T-helper 2 cell treated with Interferon-gamma antibody and Interleukin-4, amounts not matched to agents 100 ng/mL and 5 ng/mL, for 36 hours (primary cell): ENCODE measurements at regions not wholly inside any gene's neighbourhood (a gene's known extent, or its start where the extent isn't known, plus 50 kb on each side); places are given as distances from the start of the nearest gene placed in this dataset.

Source experiments
- intact Hi-C: fragments of 100-400 bp; cut with micrococcal nuclease; formaldehyde crosslinking; loops from one replicate; pipeline ENCODE4 v1.15.1; 2023

DNA sequence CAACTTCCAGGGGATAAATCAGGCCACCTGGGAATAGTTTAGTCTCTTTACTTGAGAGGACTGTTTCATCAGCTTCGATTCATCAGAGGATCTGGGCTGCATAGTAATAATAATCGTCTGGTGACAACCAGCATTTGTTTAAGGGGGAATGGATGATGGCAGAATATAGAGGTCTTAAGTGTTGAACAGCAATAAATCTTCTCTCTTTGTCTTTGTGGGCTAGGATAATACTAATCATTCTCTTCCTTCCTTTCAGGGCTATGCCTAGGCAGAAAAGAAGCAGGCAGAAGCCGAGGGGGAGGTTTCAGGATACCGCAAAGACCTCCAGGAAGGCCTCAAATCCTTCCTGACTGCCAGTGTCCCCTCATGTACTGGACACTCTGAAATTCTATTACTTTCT lies 150.4 kb upstream of the GAREM1 start:
- intact Hi-C loops: no loop called here

GRCh38 chr18:32618546-32618945 lies 147.9 kb upstream of the GAREM1 start:
- intact Hi-C loops: no loop called here

DNA sequence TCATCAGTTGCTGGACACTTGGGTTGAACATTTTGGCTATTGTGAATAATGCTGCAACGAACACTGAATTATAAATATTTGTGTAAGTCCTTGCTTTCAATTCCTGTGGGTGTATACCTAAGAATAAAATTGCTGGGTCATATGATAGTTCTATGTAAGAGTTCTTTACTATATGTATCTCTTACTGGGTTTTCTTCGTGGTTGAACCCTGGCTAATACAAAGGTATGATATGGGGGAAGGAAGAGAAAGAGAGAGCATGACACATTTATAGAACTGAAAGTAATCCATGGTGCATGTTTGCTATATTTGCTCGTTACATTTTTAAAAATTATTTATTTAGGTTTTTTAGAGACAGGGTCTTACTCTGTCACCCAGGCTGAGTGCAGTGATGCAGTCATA lies 143.1 kb upstream of the GAREM1 start:
- intact Hi-C loops: no loop called here

- intact Hi-C loops: no loop called here
Measured at GRCh38 chr18:32612651-32613050, 142.0 kb upstream of the GAREM1 start.

DNA sequence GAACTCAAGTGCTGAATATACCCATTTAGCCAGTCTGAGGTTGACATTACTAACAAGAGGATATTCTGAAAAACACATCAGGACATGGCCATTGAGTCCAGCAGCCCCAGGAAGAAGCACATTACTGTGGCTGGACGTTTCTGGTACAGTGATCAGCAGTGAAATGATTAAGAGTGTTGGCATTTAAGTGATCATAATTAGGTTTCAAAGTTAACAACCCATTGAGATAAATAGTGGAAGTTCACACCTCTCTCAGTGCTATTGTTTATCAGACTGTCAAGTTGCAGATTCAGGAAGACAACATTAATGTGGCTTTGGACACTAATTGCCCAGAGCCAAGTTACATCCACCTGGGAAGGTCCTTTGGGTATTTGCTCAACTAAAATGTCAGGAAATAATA lies 139.5 kb upstream of the GAREM1 start:
- intact Hi-C loops: no loop called here

- intact Hi-C loops: no loop called here
Measured at GRCh38 chr18:32607816-32608215, 137.1 kb upstream of the GAREM1 start.

DNA sequence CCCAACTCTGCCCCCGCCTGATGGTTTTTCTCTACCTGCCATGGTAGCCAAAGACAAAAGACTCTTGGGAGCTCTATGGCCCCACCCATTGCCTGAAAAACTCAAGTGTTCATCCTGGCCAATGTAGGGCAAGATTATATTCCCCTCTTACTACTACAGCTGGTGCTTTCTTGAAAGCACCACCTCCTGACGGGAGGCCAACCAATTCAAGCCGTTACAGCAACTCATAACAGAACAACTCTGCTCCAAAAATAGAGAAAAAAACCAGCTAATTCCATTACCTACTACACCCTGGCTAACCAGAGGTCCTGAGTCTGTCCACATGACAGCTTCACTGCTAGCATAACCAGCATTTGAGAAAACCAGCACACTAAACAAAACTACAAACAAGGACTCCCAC lies 127.5 kb upstream of the GAREM1 start:
- intact Hi-C loops: no loop called here

DNA sequence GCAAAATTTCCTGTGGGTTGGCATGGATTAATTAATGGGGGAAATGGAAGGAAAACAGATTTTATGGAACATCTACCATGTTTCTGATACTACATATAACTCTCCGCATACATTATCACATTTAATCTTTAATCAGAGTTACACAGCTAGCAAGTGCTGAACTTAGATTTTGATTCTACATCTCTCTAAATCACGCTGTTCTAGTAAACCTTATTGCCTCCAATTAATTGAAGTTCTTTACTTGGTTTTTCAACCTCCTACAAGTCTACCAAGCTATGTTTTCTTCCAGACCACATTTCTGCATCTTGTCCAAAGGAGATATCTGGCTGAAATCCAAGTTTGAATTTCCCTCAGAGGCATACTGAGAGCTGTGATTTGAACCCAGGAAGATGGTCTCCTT lies 125.8 kb upstream of the GAREM1 start:
- intact Hi-C loops: no loop called here

- intact Hi-C loops: no loop called here
Measured at GRCh38 chr18:32595832-32596231, 125.2 kb upstream of the GAREM1 start.

DNA sequence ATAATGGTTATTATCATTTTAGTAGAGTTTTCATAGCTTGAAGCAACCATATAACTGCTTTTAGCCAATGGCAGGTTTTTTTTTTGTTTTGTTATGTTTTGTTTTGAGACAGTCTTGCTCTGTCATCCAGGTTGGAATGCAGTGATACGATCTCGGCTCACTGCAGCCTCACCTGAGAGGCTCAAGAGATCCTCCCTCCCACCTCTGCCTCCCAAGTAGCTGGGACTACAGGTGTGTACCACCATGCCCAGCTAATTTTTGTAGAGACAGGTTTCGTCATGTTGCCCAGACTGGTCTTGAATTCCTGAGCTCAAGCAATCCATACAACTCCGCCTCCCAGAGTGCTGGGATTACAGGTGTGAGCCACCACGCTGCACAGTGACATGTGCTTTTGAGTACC lies 117.5 kb upstream of the GAREM1 start:
- intact Hi-C loops: no loop called here

GRCh38 chr18:32583431-32583830 lies 112.7 kb upstream of the GAREM1 start:
- intact Hi-C loops: no loop called here

DNA sequence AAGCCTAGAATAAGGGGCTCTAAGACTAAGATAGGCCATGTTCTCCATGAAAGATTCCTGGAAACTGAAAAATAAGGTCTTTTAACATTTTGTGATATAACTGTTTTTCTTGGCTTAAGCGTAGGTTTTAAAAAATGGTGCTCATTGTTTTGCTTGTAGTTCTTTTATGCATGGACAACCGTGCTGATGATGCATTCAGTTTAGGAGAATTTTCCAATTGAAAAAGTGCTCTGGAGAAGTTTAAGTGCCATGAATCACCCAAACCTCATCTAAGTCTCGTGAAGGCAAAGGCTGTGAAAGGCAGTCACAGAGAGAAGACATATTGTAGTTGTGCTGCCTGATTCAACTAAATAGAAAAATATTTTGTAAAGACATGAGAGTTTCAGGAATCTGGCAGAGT lies 111.8 kb upstream of the GAREM1 start:
- intact Hi-C loops: no loop called here

- intact Hi-C loops: no loop called here
Measured at GRCh38 chr18:32577561-32577960, 106.9 kb upstream of the GAREM1 start.

- intact Hi-C loops: no loop called here
Measured at GRCh38 chr18:32576296-32576916, 105.7 kb upstream of the GAREM1 start.

DNA sequence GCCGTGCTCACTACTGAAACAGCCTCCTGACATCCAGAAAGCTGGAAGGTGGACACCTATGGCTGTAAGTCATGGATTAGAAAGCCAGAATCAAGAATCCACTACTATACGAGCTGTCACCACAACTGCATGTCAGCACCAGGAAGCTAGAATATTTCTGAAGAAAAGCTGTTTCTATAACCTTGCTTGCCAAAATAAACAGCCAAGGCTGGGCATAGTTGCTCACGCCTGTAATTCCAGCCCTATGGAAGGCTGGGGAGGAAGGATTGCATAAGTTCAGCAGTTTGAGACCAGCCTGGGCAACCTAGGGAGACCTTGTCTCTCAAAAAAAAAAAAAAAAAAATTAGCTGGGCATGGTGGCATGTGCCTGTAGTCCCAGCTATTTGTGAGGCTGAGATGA lies 96.3 kb upstream of the GAREM1 start:
- intact Hi-C loops: no loop called here

DNA sequence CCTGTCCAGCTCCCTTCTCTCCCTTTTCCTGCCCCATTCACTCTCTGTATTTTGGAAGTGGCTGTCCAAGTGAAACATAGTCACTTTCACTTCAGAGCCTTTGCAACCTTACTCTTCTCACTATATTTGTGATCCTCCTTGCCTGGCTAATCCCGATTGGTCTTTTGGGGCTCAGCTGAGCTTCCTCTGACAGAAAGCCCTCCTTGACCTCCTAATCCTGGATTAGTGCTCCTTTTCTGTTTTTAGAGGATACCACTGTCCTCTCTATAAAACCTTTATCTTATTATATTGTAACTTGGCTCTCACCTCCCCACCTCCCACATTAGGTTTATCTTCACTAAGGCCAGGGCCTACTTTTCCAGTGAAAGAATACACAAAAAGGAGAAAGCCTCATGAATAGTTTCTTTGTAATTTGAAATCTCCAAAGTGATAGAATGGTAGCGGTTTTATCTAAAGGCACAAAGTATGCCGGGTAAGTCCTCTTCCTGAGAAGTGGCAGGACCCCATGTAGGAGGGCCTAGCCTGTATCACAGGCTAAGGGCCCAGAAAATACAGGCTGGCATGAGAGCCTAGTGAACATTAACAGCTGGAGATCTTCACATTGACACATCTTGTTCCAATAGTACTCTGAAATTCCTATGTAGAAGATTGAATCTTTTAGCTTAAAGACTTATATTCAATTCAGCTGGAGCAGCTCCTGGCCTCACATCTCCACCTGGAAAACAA lies 83.1 kb upstream of the GAREM1 start:
- intact Hi-C loops: loop anchor here (5.0 kb wide), 4 partner anchors 82 to 812 kb away; partner anchors contain the start of gene GAREM1

GRCh38 chr18:32553174-32553573 lies 82.5 kb upstream of the GAREM1 start:
- intact Hi-C loops: loop anchor here (5.0 kb wide), 4 partner anchors 81 to 811 kb away; partner anchors contain the start of gene GAREM1

DNA sequence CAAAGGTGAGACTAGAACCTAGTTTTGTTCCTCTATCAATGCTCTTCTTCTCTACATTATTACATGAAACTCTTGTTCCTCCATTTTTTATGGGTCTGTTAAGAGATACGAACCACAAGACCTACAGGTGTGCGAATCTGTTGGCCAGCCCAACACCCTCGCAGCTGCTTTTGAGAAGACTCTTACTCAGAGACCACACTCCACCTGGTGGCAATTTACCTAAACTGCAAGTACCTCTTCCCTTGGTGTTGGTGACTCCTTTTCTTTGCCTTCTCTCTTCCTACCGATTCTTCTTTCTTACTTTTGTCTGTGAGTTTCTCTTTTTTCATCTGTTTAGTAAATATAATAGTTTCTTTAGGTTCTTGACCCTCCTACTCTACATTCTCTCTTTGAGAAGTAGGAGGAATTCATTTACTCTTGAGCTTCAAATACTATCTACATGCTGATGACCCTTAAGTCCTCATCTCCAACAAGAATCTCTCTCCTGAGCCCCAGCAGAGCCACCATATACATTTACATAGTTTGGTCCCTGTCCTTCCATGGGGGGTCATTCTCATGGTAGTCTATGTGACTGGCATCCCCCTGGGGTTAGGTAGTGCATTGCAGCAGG lies 81.8 kb upstream of the GAREM1 start:
- intact Hi-C loops: loop anchor here (1.0 to 5.0 kb wide), 6 partner anchors 80 to 810 kb away; partner anchors contain the start of gene GAREM1

GRCh38 chr18:32550963-32551362 lies 80.3 kb upstream of the GAREM1 start:
- intact Hi-C loops: loop anchor here (5.0 kb wide), 4 partner anchors 79 to 809 kb away; partner anchors contain the start of gene GAREM1

DNA sequence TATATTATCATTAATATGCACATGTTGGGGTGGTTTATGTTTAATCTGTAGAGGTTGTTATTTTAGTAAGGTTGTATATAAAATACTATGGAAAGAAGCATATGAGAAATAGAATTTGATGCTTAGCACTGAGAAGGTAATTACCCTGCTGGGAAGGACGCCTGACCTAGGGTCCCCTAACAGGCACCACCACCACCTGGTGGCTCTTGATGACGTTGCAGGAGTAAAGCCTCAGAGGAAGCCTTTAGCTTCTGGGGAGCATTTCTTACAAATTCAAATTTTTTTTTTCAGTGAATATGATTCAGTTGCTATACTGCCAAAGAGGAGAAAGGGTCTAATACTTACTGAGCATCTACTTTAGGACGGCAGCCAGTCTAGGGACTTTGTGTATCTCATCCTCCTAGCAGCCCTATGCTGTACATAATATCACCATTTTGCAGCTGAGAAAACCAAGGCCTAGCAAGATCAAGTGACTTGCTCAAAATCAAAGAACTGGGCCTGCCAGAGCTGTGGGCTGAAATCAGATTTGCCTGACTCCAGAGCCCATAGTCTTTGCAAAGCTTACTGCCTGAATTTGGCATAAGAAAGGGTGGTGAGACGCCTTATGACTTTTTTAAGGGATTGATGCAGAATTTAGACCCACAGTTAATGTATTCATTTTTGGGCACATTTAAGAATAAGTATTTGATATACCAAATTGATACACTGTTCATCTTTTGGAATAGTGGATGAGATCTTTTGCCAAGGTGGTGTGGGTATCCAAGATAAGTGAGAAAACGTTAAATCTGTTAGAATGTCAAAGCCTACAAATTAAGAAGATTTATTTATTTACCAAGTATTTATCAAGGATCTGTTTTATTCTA lies 78.8 kb upstream of the GAREM1 start:
- intact Hi-C loops: loop anchor here (5.0 kb wide), 4 partner anchors 77 to 807 kb away; partner anchors contain the start of gene GAREM1

DNA sequence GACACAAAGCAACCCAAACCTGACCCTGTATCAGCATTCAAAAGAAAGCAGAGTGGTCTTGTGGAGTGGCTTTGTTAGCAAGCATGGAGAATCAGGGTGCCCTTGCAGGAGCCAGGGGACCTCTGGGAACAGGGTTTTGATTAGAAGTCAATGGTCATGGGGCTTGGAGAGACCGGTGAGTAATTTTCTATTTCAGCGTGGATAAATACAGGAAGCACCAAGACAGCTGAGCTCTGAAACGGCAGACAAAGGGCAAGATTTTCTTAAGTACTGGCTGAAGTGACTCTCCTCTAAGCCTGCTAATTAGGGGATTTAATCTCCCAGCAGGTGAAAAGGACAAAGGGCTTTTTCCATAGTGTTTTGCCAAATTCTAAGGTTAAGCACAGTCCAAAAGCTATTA lies 78.0 kb upstream of the GAREM1 start:
- intact Hi-C loops: no loop called here
